CD14-positive monocyte (primary cell): ENCODE measurements at regions not wholly inside any gene's neighbourhood (a gene's known extent, or its start where the extent isn't known, plus 50 kb on each side); places are given as distances from the start of the nearest gene placed in this dataset.

ENCODE experiments used
- DNase-seq, 3 donors: peaks; one replicate each; pipeline ENCODE4 v3.0.0-alpha.2; 2011 to 2022
- H2AFZ ChIP-seq: 2 replicates; pipeline ENCODE4 v1.6.0; 2012; ENCODE audit warnings: mild to moderate bottlenecking, low read depth, low read length, inconsistent platforms; ENCODE audit not compliant: insufficient read depth, poor library complexity, severe bottlenecking
- H3K27ac ChIP-seq, 2 donors: 1 replicate in 1 of 2; 2 replicates in 1 of 2; pipeline ENCODE4 v1.5.1; 2012 to 2013; ENCODE audit warnings: low read length in 2 of 2, control low read depth in 1 of 2, inconsistent platforms in 1 of 2, low read depth in 1 of 2, mild to moderate bottlenecking in 1 of 2
- H3K27me3 ChIP-seq, 2 donors: one replicate each; pipeline versions ENCODE4 v1.6.0 to v1.6.1; 2011 to 2013; ENCODE audit warnings: low read length in 2 of 2; ENCODE audit not compliant: control insufficient read depth in 2 of 2, insufficient read depth in 2 of 2
- H3K36me3 ChIP-seq, 2 donors: replicated peaks in 1 of 2; 1 replicate in 1 of 2; 2 replicates in 1 of 2; pipeline versions ENCODE4 v1.5.1 to v1.6.1; 2012 to 2013; ENCODE audit warnings: low read length in 2 of 2, control low read depth in 1 of 2, inconsistent platforms in 1 of 2, mild to moderate bottlenecking in 1 of 2; ENCODE audit not compliant: insufficient read depth in 2 of 2, control insufficient read depth in 1 of 2
- H3K4me1 ChIP-seq, 2 donors: 1 replicate in 1 of 2; 2 replicates in 1 of 2; pipeline versions ENCODE4 v1.5.1 to v1.6.1; 2012 to 2013; ENCODE audit warnings: low read length in 2 of 2, control low read depth in 1 of 2, inconsistent platforms in 1 of 2, mild to moderate bottlenecking in 1 of 2, moderate library complexity in 1 of 2; ENCODE audit not compliant: insufficient read depth in 2 of 2, control insufficient read depth in 1 of 2
- H3K4me2 ChIP-seq: replicated peaks from 2 replicates; pipeline ENCODE3; 2012; ENCODE audit warnings: low read length, moderate library complexity, mild to moderate bottlenecking; ENCODE audit not compliant: poor library complexity, severe bottlenecking; ENCODE audit errors: extremely low read depth
- H3K4me3 ChIP-seq, 3 experiments: fragments of 200-600 bp in 1 of 3; sonication (generic) in 1 of 3; replicated peaks in 1 of 3; 1 replicate in 2 of 3; 2 replicates in 1 of 3; pipeline ENCODE4 v1.5.1; 2011 to 2013; ENCODE audit warnings: low read length in 3 of 3, mild to moderate bottlenecking in 3 of 3, control low read depth in 2 of 3, low read depth in 2 of 3, inconsistent platforms in 1 of 3, moderate library complexity in 1 of 3
- H3K79me2 ChIP-seq: 2 replicates; pipeline ENCODE4 v1.6.0; 2012; ENCODE audit warnings: mild to moderate bottlenecking, control low read depth, inconsistent platforms, low read length, moderate library complexity; ENCODE audit not compliant: insufficient read depth
- H3K9ac ChIP-seq: 2 replicates; pipeline ENCODE4 v1.6.0; 2017; ENCODE audit warnings: low read length, mild to moderate bottlenecking; ENCODE audit not compliant: insufficient read depth, poor library complexity, severe bottlenecking
- H3K9me3 ChIP-seq, 2 donors: replicated peaks in 1 of 2; 1 replicate in 1 of 2; 2 replicates in 1 of 2; pipeline versions ENCODE4 v1.5.1 to v1.6.1; 2012 to 2013; ENCODE audit warnings: low read length in 2 of 2, control low read depth in 1 of 2; ENCODE audit not compliant: control insufficient read depth in 1 of 2, insufficient read depth in 1 of 2
- H4K20me1 ChIP-seq: 2 replicates; pipeline ENCODE4 v1.6.0; 2012; ENCODE audit warnings: mild to moderate bottlenecking, low read length, control low read depth, moderate library complexity; ENCODE audit not compliant: insufficient read depth
- H3K27ac Mint-ChIP-seq, 7 donors: one replicate each; pipeline ENCODE4 v1.8.0; 2020; ENCODE audit warnings: mild to moderate bottlenecking in 7 of 7, mixed read lengths in 7 of 7, moderate library complexity in 6 of 7, inconsistent platforms in 2 of 7
- H3K27me3 Mint-ChIP-seq, 3 donors: one replicate each; pipeline ENCODE4 v1.8.0; 2021 to 2022; ENCODE audit warnings: low read depth in 3 of 3, mild to moderate bottlenecking in 3 of 3, mixed read lengths in 3 of 3, moderate library complexity in 3 of 3, inconsistent platforms in 1 of 3
- H3K36me3 Mint-ChIP-seq, 2 donors: one replicate each; pipeline ENCODE4 v1.8.0; 2020; ENCODE audit warnings: mixed read lengths in 2 of 2, inconsistent platforms in 1 of 2, mild to moderate bottlenecking in 1 of 2
- H3K4me1 Mint-ChIP-seq: one replicate; pipeline ENCODE4 v1.8.0; 2020; ENCODE audit warnings: mild to moderate bottlenecking, mixed read lengths
- H3K4me3 Mint-ChIP-seq, 2 donors: one replicate each; pipeline ENCODE4 v1.8.0; 2020; ENCODE audit warnings: mild to moderate bottlenecking in 2 of 2, mixed read lengths in 2 of 2, moderate library complexity in 1 of 2
- H3K9me3 Mint-ChIP-seq, 7 donors: one replicate each; pipeline ENCODE4 v1.8.0; 2020 to 2022; ENCODE audit warnings: mixed read lengths in 7 of 7, mild to moderate bottlenecking in 6 of 7, moderate library complexity in 6 of 7, inconsistent platforms in 2 of 7
- WGBS: methylation state at CpG from one replicate; pipeline ENCODE4 v1.1.5; 2013; ENCODE audit warnings: missing lambda C conversion rate; ENCODE audit not compliant: insufficient coverage; 5-methylcytosine and 5-hydroxymethylcytosine counted together
- intact Hi-C, 2 donors: fragments of 100-400 bp; cut with micrococcal nuclease; formaldehyde crosslinking; loops; one replicate each; pipeline versions ENCODE4 v1.15.0 to v1.15.1; 2023
- TF ChIP-seq, protein P1 (sequence below): fragments of 200-600 bp; IDR thresholded peaks from one replicate; pipeline ENCODE4 v1.8.0; 2022; ENCODE audit warnings: antibody characterized with exemption, mild to moderate bottlenecking

- Mint-ChIP-seq H3K27me3 (peaks cover 5 to 16% (median 7%) of the 10 kb centered on the region in 3 donors), H3K9me3 (peaks cover 13 to 17% (median 16%) of the 10 kb centered on the region in 7 donors), H3K4me3 (no peak overlapping the region), H3K27ac (no peak overlapping the region), H3K36me3 (peaks cover under 1 to 4% of the 10 kb centered on the region in 2 donors), H3K4me1 (peaks cover 33% of the 10 kb centered on the region)
- Histone ChIP-seq H3K27ac (no peak overlapping the region), H3K27me3 (peaks cover under 1 to 2% of the 10 kb centered on the region in 2 donors), H3K4me1 (peaks cover 24 to 29% of the 10 kb centered on the region in 2 donors), H3K4me2 (no peak overlapping the region), H3K4me3 (no peak overlapping the region), H2AFZ (no peak overlapping the region), H4K20me1 (no peaks in the 10 kb centered on the region), H3K9ac (no peak overlapping the region), H3K9me3 (peaks cover 5 to 12% of the 10 kb centered on the region in 2 donors), H3K36me3 (no peaks in the 10 kb centered on the region), H3K79me2 (no peaks in the 10 kb centered on the region)
- TF ChIP-seq, protein P1, sequence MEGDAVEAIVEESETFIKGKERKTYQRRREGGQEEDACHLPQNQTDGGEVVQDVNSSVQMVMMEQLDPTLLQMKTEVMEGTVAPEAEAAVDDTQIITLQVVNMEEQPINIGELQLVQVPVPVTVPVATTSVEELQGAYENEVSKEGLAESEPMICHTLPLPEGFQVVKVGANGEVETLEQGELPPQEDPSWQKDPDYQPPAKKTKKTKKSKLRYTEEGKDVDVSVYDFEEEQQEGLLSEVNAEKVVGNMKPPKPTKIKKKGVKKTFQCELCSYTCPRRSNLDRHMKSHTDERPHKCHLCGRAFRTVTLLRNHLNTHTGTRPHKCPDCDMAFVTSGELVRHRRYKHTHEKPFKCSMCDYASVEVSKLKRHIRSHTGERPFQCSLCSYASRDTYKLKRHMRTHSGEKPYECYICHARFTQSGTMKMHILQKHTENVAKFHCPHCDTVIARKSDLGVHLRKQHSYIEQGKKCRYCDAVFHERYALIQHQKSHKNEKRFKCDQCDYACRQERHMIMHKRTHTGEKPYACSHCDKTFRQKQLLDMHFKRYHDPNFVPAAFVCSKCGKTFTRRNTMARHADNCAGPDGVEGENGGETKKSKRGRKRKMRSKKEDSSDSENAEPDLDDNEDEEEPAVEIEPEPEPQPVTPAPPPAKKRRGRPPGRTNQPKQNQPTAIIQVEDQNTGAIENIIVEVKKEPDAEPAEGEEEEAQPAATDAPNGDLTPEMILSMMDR, result peak; percentile 45
- peak; percentile 27 to 48 (median 37) for DNase-seq
- intact Hi-C loops, result no loop called here
- no CpG with 5 or more reads among the region's 2 CpGs for WGBS
Observed at GRCh38 chr5:163306421-163306820, 131.0 kb upstream of the CCNG1 start.

DNA sequence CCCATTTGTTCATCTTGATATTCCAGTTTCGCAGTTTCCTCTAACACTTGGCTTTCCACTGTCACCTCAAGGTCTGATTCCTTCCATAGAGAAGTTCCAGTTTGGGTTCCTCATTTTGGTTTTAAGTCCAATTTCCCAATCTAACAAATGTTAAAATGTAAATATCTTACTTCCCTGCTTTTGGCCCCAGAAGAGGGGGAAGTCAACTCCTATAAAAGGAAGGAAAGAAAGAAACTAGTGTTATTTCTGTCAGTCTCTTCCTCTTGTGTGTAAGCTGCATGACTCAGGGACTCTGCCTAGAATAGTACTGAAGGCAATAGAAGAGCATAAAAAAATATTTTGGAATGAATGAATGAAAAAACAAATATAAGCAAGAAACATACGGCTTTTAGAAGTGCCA lies 127.5 kb upstream of the CCNG1 start:
- TF ChIP-seq, protein P1, result no peak
- peaks cover 35 to 37% of the 10 kb centered on the region in 2 donors for H3K9me3 ChIP-seq
- H3K79me2 ChIP-seq, result no peaks in the 10 kb centered on the region
- Mint-ChIP-seq H3K36me3 (peaks cover 9 to 15% of the 10 kb centered on the region in 2 donors), H3K27me3 (no peaks in the 10 kb centered on the region), H3K9me3 (peaks cover 32 to 52% (median 46%) of the 10 kb centered on the region in 7 donors), H3K27ac (peak overlapping the region in 6 of 7 donors; percentile 72 to 92 (median 82)), H3K4me3 (no peak overlapping the region), H3K4me1 (peaks cover 33% of the 10 kb centered on the region)
- H3K27ac ChIP-seq, result peak overlapping the region in 1 of 2 donors; percentile 59
- peak overlapping the region in 1 of 3 experiments; percentile 21 for H3K4me3 ChIP-seq
- H4K20me1 ChIP-seq, result no peaks in the 10 kb centered on the region
- H3K27me3 ChIP-seq, result no peaks in the 10 kb centered on the region
- DNase-seq, result peak; percentile 60 to 71 (median 62)
- H2AFZ ChIP-seq, result no peak overlapping the region
- H3K36me3 ChIP-seq, result no peaks in the 10 kb centered on the region
- H3K9ac ChIP-seq, result no peak overlapping the region
- H3K4me1 ChIP-seq, result peaks cover 27 to 34% of the 10 kb centered on the region in 2 donors
- H3K4me2 ChIP-seq, result peak overlapping the region; percentile 32
- no CpG with 5 or more reads among the region's 2 CpGs for WGBS
- intact Hi-C loops, result no loop called here
